HepG2 (cell line): ENCODE measurements at regions not wholly inside any gene's neighbourhood (a gene's known extent, or its start where the extent isn't known, plus 50 kb on each side); places are given as distances from the start of the nearest gene placed in this dataset.

Experiments used
- ATF7-NPFF ChIP-seq: sonication (generic); formaldehyde crosslinking; IDR thresholded peaks from 2 replicates; pipeline ENCODE4 v1.8.1; 2023; ENCODE audit warnings: mild to moderate bottlenecking, low read depth, missing genetic modification reagents, moderate library complexity
- GFI1 ChIP-seq: sonication (generic); formaldehyde crosslinking; IDR thresholded peaks from 2 replicates; pipeline ENCODE4 v1.5.0; 2020; ENCODE audit warnings: missing genetic modification reagents, mild to moderate bottlenecking, borderline replicate concordance
- HNF1B ChIP-seq: sonication (generic); formaldehyde crosslinking; IDR thresholded peaks from 2 replicates; pipeline ENCODE4 v1.5.1; 2020; ENCODE audit warnings: mild to moderate bottlenecking, moderate library complexity, missing genetic modification reagents
- HOMEZ ChIP-seq: IDR thresholded peaks from 2 replicates; pipeline ENCODE4 v1.6.1; 2016; ENCODE audit warnings: low read depth
- KLF12 ChIP-seq: sonication (generic); formaldehyde crosslinking; IDR thresholded peaks from 2 replicates; pipeline ENCODE4 v1.4.0; 2020; ENCODE audit warnings: missing genetic modification reagents, borderline replicate concordance
- KLF13 ChIP-seq: sonication (generic); formaldehyde crosslinking; IDR thresholded peaks from 2 replicates; pipeline ENCODE4 v1.4.0; 2020; ENCODE audit warnings: mild to moderate bottlenecking, missing genetic modification reagents
- MNT ChIP-seq: fragments of 450-650 bp; IDR thresholded peaks from 2 replicates; pipeline ENCODE4 v1.6.1; 2016
- MXD4 ChIP-seq: IDR thresholded peaks from 2 replicates; pipeline ENCODE4 v1.6.1; 2016; ENCODE audit warnings: mild to moderate bottlenecking, missing biosample characterization, missing genetic modification reagents
- NR2C2 ChIP-seq: sonication (generic); formaldehyde crosslinking; IDR thresholded peaks from 2 replicates; pipeline ENCODE4 v1.4.0; 2020; ENCODE audit warnings: missing genetic modification reagents, mild to moderate bottlenecking, moderate library complexity, borderline replicate concordance
- PAWR ChIP-seq: sonication (generic); formaldehyde crosslinking; IDR thresholded peaks from 2 replicates; pipeline ENCODE4 v1.4.0; 2020; ENCODE audit warnings: missing genetic modification reagents, mild to moderate bottlenecking, borderline replicate concordance
- SMYD3 ChIP-seq: sonication (generic); formaldehyde crosslinking; IDR thresholded peaks from 2 replicates; pipeline ENCODE4 v1.8.1; 2023; ENCODE audit warnings: mild to moderate bottlenecking, missing genetic modification reagents
- TSC22D2 ChIP-seq: sonication (generic); formaldehyde crosslinking; IDR thresholded peaks from 2 replicates; pipeline ENCODE4 v1.5.1; 2020; ENCODE audit warnings: missing genetic modification reagents, mild to moderate bottlenecking, borderline replicate concordance
- ZFP36L2 ChIP-seq: sonication (generic); formaldehyde crosslinking; IDR thresholded peaks from 2 replicates; pipeline ENCODE4 v1.4.0; 2020; ENCODE audit warnings: missing genetic modification reagents
- ZKSCAN5 ChIP-seq: sonication (generic); formaldehyde crosslinking; IDR thresholded peaks from 2 replicates; pipeline ENCODE4 v1.5.1; 2020; ENCODE audit warnings: mild to moderate bottlenecking, missing genetic modification reagents
- ZNF121 ChIP-seq: sonication (generic); formaldehyde crosslinking; IDR thresholded peaks from 2 replicates; pipeline ENCODE4 v1.5.0; 2020; ENCODE audit warnings: mild to moderate bottlenecking, missing genetic modification reagents
- ZNF143 ChIP-seq: sonication (generic); formaldehyde crosslinking; IDR thresholded peaks from 2 replicates; pipeline ENCODE4 v1.4.0; 2020; ENCODE audit warnings: missing genetic modification reagents
- ZNF235 ChIP-seq: sonication (generic); formaldehyde crosslinking; IDR thresholded peaks from 2 replicates; pipeline ENCODE4 v1.8.1; 2023; ENCODE audit warnings: mild to moderate bottlenecking, missing genetic modification reagents, borderline replicate concordance
- ZNF263 ChIP-seq: sonication (generic); formaldehyde crosslinking; IDR thresholded peaks from 2 replicates; pipeline ENCODE4 v1.4.0; 2020; ENCODE audit warnings: missing genetic modification reagents
- ZNF549 ChIP-seq: sonication (generic); formaldehyde crosslinking; IDR thresholded peaks from 2 replicates; pipeline ENCODE4 v1.5.0; 2020; ENCODE audit warnings: missing genetic modification reagents
- ZNF605 ChIP-seq: sonication (generic); formaldehyde crosslinking; IDR thresholded peaks from 2 replicates; pipeline ENCODE4 v1.8.0; 2022; ENCODE audit warnings: mild to moderate bottlenecking, missing genetic modification reagents
- ZNF687 ChIP-seq: sonication (generic); formaldehyde crosslinking; IDR thresholded peaks from 2 replicates; pipeline ENCODE4 v1.5.1; 2020; ENCODE audit warnings: mild to moderate bottlenecking, missing genetic modification reagents, moderate library complexity
- ZNF766 ChIP-seq: sonication (generic); formaldehyde crosslinking; IDR thresholded peaks from 2 replicates; pipeline ENCODE4 v1.5.0; 2020; ENCODE audit warnings: missing genetic modification reagents, borderline replicate concordance

- TF ChIP-seq SMYD3 (CRISPR knock-in tag) (no peak), ZNF121 (CRISPR knock-in tag) (peak; percentile 81), ZKSCAN5 (CRISPR knock-in tag) (no peak), ZNF605 (CRISPR knock-in tag) (no peak), ZNF549 (CRISPR knock-in tag) (no peak), HOMEZ (CRISPR knock-in tag) (peak; percentile 5; the same call in 1 of the 2 replicates), ZNF263 (CRISPR knock-in tag) (0 out of 2 replicates have a peak, but pooled peaks have one; percentile 24), ZNF766 (CRISPR knock-in tag) (no peak), KLF12 (CRISPR knock-in tag) (no peak), ZFP36L2 (no peak), PAWR (CRISPR knock-in tag) (no peak), MXD4 (CRISPR knock-in tag) (no peak), HNF1B (CRISPR knock-in tag) (no peak), ZNF235 (CRISPR knock-in tag) (no peak), MNT (no peak), NR2C2 (CRISPR knock-in tag) (no peak), GFI1 (CRISPR knock-in tag) (peak; percentile 37; the same call in 1 of the 2 replicates), ZNF143 (CRISPR knock-in tag) (no peak), ZNF687 (peak; percentile 69), KLF13 (no peak), ATF7-NPFF (CRISPR knock-in tag) (no peak), TSC22D2 (CRISPR knock-in tag) (no peak)
These were observed 89.7 kb upstream of the SH3BP4 start (continued) for GRCh38 chr2:234861841-234862735.
